ENCODE measurements at regions not wholly inside any gene's neighbourhood (a gene's known extent, or its start where the extent isn't known, plus 50 kb on each side); places are given as distances from the start of the nearest gene placed in this dataset.

DNA sequence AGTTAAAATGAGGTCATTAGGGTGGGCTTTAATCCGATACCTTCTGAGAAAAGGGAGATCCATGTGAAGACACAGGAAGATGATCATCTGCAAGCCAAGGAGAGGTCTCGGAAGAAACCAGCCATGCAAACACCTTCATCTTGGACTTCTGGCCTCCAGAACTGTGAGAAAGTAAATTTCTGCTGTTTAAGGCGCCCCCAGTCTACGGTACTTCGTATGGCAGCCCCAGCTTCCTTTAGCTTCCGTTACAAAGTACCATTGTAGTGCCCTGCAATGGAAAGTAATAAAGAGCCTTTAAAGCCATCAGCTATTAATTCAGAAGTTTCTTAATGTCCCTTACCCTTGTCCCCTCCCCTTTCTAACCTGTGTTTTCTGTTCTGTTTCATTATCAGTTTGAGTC lies 308.1 kb downstream of the AACS start:
- no peak for DNase-seq

DNA sequence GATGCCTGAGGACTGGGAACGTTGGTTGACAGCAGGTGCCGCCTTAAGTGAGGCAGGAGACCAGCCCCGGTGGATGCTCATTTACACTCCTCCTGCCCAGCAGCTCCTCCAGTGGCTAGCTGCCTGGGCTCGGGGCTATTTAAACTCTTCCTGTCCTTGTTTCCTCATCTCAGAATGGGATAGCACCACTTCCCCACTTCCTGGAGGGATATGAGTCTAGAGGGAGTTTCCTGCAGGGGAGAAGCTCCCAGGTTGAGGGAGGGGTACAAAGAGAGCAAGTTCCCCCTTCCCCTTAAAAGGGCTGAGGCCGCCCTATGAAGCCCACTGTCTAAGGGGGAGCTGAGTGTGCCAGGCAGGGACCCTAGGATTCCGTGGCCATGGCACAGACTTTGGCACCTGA lies 311.2 kb downstream of the AACS start:
- no peak for DNase-seq

DNA sequence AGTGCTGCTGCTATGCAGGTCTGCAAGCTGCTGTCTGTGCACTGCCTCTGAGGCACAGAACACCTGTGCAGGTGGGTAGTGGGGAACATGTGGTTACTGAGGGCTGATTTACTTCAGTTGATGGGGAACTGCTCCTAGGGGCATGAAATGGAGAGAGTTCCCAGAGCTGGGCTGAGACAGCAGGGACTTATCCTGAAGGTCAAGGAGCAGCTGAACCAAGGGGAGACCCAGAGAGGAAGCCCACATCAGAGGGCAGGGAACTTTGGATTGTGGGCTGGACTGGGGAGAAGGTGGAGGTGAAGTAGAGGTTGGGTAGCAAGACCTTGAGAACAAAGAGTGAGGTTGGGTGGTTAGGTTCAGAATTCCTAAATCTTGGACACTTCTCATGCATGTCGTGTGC lies 311.9 kb downstream of the AACS start:
- no peak for DNase-seq

DNA sequence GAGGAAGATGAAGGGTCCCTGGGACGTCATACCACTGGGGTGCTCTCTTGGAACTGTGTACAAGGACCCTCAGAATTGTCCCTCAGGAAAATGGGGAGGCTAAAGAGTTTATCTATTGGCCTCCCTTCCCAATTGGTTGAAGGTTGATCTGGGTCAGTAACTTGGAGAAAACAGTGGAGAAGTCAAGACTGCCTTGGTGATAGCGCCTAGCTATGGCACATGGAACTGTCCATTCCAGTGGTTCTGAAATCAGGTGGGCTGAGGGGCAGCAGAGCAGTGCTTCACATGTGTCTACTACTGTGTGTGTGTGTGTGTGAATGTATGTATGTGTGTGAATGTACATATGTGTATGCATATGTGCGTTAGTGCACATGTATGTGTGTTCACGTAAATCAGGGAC lies 316.1 kb downstream of the AACS start:
- DNase-seq: no peak

DNA sequence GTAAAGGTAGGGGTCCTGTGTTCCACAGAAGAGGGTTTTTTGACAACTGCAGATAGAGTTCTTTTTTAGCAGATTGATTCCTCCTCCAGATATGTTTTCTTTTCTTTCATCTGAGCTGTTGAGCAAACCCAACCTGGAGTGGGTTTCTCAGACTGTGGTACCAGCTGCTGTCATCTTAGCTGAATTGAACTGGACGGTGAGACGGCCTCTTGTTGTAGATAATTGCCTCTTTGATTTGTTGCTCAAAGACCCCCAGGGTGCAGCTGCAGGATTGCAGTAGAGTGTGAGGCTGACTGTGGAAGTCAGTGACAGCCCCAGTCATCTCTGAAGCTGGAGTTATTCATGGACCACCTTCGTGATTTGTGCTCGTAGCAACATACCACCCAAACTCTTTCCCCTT lies 317.7 kb downstream of the AACS start:
- no peak for DNase-seq

DNA sequence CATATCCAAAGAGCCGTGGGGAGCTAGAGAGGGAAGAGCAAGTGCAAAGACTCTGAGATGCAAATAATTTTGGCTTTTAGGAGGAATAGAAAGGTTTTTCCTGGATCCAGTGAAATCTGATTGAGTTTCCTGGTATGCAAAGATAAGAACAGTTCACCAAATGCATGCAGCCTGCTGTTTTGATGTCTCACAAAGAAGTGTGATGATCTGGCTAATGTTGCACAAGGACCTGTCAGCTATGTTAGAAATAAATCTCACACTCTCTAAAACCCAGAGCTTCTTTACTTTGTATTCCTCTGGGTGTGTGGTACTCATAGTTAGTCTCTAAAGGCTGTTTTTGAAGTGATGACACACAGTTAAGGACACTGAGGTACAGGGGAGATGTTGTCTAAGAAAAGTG lies 321.4 kb downstream of the AACS start:
- DNase-seq: no peak

DNA sequence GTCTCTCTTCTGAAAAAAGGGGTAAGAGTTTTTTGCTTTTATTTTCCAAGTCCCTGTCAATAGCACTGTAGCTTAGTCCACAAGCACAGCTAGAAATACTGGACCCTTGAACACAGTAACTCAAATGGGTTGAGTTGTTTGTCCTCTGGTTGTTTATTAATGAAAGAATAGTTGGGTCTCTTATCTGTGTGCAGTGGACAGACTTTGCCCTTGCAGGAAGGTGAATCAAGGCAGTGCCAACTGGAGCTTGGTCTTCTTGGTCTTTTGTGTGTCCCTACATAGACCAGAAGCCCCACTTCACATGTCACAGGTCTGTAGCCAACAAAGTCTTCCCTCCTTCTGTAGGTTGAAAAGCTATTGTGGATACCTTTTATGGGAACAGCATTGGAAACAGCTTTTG lies 322.0 kb downstream of the AACS start:
- no peak for DNase-seq

DNA sequence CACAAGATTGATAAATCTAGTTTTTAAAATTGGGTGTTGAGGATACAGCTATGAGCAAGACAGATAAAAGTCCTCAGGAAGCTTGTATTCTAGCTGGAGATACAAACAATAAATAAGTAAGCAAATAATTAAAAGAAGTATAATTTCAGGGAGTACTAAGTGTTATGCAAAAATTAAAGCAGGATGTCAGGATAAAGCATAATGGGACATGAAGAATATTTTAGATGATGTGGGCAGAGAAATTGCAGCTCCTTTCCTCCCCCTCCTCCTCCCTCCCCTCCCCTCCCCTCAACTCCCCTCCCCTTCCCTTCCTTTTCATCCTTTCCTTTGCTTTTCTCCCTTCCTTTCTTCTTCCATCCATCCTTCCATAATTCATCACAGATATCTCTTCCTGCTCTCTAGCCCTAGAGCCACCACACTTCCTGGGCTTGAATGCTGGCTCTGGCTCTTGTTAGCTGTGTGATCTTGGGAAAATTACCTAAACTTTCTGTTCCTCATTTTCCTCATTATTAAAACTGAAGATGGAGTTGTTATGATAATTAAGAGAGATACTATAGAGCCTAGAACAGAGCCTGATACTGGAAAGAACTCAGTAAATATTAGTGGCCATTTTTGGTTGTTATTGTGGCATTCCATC lies 323.9 kb downstream of the AACS start:
- no peak for DNase-seq

DNA sequence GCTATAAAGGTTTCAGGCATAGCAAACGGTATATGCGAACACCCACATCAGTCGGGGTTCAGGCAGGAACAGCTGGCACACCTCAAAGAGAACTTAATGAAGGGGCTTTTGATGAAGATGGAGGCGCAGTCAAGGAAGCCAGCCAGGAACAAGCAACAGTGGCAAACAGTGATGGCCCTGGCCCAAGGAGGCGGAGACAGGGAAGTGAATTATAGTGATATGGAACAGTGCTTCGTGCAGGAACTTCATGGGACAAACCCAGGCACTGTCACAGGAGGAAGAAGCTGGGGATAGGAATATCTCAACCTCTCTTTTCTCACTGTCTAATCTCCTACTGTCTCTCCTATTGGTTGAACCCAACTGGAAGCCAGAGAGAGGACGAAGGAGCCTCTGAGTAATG lies 328.3 kb downstream of the AACS start:
- DNase-seq: no peak

DNA sequence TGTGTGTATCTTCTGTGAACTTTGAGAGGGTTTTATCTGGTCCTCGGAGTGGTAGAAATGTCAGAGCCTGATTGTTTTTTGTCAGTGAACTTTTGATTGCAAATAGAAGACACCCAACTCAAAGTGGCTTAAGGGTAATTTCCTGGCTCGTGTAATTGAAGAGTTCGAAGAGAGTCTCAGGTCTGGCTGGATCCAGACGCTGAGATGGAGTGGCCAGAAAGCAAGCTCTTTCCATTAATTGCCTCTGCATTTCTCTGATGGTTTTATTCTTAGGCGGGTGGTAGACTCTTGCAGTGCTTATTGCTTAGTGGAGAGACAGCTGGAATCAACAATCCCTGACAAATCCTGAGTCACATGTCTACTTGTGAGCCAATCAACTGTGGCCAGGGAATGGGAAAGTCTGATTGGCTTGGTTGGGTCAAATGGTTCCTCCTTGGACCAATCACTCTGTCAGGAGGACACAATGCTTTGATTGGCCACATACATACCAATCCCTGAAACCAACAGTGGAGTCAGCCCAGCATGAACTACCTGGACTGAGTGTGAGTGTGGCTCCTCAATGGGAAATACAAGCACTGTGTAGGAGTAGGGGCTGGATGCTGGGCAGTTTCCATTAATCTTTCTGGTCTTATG lies 330.5 kb downstream of the AACS start:
- no peak for DNase-seq

DNA sequence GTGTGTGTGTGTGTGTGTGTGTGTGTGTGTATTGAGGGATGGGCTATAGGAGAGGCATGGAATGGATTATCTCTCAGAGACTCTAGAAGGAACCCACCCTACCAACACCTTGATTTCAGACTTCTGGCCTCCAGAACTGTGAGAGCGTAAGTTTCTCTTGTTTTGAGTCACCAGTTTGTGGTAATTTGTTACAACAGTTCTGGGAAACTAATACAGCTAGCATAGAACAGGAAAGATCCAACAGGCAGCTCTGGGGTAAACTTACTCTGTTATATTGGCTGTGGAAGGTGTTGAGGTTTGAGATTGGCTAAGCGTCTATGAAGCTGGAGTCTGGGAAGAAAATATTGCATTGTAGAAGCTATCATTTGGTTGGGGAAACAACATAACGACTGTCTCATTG lies 334.3 kb downstream of the AACS start:
- no peak for DNase-seq

DNA sequence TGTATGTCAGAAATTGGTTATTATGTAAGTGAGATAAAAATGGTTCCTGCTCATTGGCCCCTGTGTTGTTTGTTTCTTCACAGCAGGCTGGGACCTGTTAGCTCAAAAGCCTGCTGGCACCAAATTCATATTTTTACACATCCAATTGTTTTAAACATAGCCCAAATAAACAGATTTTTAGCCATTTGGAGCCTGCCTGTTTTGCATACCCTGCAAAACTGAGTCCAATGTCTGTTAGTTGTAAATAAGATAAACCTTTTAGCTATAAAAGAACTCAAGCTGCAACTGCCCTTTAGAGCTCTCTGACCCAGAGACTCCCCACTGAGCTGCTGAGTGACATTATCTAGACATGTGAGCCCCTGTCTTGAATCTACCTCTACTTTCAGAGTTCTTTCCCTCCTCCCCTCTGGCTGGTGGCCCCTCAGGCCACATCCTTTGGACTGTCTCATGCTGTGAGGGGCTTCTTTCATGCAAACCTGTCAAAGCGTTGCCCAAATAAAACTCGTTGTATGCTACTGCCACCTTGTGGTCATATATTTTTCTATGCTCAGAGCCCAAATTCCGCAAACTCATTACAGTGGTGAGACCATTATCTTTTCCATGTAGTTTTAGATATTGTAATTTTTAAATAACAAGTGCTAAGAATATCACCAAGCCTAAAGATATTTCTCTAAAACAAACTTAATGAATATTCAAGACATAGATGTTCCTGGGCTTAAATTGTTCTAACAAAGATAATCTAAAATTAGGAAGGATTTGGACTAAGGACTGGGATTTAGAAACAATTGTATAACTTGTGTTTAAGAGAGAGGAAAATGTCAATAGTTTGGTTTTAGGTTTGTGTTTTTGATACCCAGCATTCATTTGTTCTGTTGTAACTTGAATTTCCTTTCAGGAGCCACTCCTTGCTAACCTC lies 337.9 kb downstream of the AACS start:
- DNase-seq: peak; percentile 46

DNA sequence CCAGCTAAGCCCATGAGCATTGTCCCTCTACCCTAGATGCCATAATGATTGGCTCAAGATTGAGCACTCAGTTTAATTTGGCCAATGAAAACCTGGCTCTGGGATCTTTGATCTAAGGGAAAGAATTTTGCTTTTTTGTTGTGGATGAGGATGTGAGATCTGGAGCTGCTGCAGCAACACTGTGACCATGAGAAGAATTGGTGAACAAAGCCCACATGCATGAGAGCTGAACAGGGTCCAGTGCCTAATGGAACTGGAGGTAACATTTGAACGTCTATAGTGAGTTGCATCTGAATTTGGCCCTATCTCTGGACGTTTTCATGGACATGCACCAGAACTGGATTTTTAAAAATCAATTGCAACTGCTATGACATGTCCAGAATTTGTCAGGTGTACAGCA lies 338.6 kb downstream of the AACS start:
- no peak for DNase-seq

DNA sequence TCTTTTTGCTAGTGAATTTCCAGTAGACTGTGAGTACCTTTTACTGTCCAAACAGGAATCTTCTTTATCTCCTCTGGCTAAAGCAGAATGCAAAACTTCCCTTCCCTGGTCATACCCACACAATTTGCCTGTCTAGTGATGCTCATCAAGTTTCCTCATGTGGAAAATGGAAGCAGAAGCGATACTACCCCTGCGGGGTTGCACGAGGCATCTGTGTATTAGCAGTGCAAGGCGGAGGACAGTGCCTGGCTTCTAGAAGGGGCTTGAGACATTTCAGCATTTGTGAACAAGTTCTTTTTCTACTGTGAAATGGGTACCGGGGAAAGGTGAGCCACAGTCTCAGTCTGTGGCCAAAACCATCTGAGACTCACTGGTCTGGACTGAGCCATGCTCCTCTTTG lies 340.9 kb downstream of the AACS start:
- no peak for DNase-seq

DNA sequence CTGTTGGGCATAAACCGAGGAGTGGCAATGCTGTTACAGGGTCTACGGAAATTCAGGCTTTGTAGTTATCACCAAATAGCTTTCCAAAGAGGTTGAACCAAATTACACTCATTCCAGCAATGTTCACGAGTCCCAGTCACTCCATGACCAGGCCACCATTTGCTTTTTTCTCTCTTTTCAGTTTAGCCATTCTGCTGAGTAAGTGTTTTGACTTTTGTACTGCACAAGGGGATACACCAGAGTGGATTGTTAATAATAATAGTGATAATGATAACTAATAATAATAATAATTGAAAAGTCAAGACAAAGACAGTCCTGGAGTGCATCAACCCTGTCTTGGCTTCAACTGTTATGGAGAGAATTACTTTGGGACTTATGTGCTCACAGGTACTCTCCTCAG lies 343.5 kb downstream of the AACS start:
- no peak for DNase-seq

DNA sequence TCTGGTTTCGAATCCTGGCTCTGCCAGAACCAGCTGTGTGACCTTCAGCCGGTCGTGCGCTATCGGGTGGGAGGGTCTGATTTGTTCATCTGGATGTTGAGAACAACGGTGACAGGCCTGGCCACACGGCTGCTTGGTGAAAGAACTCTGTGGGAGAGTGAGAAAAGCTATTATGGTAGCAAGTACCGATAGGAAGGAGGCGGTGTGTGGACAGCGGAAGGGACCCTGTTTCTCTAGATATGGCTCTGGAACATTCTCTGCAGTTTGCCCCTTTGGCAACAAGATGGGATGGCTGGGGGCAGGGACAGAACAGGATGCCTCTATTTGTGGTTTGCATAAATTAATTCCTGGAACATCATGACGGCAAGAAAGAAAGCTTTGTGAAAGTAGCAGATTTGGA lies 347.3 kb downstream of the AACS start:
- DNase-seq: no peak

DNA sequence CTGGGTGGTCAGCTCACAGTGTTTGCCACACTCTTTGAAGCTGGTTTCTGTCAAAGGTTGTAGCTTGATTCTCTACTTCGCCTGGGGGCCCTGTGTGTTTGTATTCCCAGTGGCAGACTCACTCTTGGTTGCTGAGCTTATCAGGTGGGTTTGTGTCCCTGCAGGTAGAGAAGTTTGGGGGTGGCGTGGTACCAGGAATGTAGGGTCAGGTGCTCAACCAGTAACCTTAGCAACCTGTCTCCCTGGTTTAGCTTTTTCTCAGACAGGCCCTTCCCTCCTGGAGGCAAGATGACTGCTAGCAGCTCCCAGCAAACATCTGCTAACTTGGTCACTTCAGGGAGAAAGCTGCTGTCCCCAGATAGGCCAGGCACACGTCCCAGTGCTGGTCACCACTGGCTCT lies 352.2 kb downstream of the AACS start:
- DNase-seq: no peak

DNA sequence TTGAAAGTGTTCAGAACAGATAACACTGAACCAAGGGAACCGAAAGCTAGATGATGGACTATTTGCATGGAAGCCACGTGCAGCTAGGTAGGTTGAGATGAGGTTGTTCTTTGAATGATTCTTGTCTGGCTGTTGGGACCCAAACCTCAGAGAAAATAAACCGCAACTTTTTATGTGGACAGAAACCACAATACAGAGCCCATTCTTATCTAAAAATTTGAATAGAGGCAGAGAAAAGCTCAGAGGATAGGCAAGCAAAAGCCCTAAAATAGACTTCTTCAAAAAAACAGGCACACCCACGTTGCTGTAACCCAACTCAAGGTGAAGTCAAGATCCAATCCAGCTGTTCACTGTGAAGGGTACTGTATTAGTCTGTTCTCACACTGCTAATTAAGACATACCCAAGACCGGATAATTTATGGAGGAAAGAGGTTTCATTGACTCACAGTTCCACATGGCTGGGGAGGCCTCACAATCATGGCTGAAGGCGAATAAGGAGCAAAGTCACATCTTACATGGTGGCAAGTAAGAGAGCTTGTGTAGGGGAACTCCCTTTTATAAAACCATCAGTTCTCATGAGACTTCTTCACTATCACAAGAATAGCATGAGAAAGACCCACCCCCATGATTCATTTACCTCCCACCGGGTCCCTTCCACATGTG lies 353.8 kb downstream of the AACS start:
- no peak for DNase-seq

DNA sequence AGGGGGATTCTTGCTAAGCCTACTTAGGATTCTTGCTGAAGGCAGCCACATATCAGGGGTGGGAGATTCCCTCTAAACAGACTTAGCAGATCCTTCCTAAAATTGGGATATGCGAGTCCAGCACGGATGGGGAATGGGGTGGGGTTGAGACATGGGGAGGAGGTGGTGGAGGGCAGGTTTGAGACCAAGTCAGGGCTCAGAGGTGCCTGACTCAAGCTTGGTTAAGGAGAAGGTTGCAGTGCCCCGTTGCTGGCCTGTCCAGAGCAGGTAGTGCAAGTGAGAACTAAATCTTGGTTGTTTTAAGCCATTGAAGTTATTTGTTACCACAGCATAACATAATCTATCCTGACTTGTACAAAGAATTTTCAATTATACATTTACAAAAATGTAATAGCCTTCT lies 359.7 kb downstream of the AACS start:
- no peak for DNase-seq

DNA sequence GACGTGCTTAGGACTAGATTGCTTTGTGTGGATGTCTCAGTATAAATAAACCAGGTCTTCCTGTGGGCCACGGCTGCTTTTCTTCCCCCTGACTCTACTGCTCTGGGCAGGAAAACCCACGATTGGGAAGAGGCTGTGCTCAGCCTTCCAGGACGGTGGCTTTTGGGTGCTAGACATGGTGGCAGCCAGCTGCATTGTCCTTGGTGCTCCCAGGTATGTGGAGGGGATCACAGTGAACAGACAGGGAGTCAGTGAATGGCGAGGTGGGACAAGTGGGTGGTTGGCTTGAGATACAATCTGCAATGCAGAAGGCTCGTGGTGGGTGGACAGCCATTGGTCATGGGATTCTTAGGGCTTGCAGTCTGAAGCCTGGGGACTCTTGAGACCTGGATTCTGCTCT lies 366.3 kb downstream of the AACS start:
- DNase-seq: no peak

DNA sequence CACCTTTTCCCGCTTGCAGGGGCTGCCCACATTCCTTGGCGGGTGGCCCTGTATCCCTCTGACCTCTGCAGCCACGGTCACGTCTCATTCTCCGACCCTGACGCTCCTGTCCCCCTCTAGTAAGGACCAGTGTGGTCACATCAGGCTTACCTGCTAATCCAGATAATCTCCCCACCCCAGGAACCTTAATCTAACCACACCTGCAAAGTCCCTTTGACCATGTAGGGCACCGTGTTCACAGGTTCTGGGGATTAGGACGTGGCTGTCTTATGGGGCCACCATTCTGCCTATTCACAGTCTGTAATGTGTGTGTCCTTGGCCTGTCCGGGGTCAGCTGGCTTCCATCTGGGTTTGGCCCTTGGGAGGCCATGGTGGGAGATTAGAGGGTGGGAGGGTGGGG lies 368.9 kb downstream of the AACS start:
- DNase-seq: no peak

DNA sequence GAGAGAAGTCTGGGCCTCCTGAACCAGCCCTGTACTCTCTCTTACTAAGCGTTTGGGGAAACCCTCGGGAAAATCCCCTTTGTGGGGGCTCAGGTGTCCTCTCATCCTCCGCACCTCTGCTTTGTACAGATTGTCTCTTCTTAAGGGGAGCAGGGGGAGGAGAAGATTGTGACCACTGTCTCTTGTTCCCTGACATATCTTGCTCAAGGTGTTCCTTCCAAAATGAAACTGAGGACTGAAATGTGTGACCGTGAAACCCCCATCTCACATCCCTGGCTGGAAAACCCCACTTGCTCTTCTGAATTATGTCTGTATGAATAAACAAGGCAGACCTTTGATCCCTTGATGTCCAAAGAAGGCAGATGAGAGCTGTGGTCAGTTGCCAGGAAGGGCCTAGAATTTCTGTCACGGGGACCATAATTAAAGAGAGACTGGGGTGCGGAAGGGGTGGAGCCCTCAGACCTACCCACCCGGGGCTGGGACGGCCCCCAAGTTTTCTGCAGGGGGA lies 369.8 kb downstream of the AACS start:
- DNase-seq: no peak

DNA sequence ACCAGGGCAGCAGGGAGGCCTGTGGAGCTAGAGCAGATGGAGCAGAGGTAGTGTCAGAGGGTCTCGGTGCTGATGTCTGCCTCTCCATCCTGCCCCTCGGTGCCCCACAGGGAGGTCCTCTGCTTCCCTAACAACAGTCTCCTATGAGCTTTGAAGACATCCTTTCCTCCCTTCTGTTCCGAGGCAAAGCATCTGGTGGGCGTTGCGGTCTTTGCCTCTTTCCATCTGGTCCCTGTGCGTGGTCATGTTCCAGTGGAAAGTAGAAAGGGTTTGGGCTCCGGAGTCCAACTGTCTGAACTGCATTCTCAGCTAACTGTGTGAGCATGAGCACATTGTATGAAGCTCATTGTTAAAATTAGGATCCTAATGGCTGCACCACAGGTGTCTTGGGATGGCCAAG lies 370.6 kb downstream of the AACS start:
- no peak for DNase-seq

DNA sequence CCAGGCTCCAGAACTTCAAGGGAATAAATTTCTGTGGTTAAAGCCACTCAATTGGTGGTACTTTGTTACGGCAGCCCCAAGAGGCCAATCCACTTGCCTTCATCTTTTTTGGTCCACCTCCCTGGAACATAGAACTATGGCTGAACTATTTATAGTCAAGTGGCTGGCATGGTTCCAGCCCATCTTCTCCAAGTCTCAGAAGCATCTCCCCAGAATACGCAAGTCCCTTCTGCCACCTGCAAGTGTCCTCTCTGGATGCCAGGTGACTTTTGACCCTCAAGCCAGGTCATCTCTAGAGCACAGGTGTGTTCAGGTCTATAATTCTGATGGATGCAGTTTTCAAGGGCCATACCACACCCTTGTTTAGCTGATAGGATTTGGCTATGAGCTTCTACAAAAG lies 371.5 kb downstream of the AACS start:
- DNase-seq: no peak
